ENCODE measurements at regions not wholly inside any gene's neighbourhood (a gene's known extent, or its start where the extent isn't known, plus 50 kb on each side); places are given as distances from the start of the nearest gene placed in this dataset.
A peak's percentile ranks its signal among the peaks of the same experiment; 100 is the strongest.
"Not testable (repeated sequence)": the region's sequence is repeated elsewhere in the genome, so short reads cannot be mapped to it uniquely, and the experiment has no call there.

DNA sequence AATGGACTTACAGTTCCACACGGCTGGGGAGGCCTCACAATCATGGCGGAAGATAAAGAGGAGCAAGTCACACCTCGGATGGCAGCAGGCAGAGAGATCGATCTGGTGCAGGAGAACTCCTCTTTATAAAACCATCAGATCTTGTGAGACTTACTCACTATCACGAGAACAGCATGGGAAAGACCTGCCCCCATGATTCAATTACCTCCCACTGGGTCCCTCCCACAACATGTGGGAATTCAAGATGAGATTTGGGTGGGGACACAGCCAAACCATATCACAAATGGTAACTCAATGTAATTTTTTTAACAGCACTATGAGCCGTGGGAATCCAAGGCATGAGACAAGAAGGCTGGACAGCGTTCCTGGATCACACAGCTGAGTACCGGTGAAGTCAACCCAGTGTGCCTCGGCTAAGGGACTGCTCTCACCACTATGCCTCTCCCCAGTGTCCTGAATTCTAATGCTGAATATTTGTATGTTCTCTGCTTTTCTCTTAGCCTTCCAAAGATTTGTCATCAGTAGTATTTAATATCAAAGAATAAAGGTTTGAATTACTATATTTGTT, 84.3 kb downstream of the IRS2 start:
- not testable (repeated sequence) for H3K27ac ChIP-seq; H3K9me3 ChIP-seq (ENCODE audit: low read depth, low read length); H3K4me3 ChIP-seq; H3K36me3 ChIP-seq (ENCODE audit: insufficient read depth, low read length); DNase-seq (ENCODE audit: low read depth, low spot score); H3K9ac ChIP-seq (ENCODE audit: insufficient read length)

DNA sequence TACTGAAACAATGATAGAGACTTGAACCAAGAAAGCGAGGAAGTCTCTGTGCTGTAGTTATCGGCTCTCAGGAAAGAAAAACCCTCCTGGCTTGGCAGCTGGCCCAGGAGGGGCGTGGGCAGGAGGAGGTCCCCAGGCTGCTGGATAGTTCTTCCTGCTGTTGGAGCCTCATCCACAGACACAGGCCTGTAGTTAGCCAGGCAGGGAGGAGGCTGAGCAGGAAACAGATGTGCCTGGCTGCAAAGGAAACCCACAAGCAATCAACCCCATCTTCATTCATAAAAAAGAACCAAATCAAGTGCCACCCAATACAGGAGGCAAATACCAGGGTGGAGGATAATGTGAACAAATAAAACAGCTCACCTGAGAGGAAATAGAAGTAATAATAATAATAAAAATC, 86.2 kb downstream of the IRS2 start:
- Histone ChIP-seq H3K9ac (ENCODE audit: insufficient read length) (no peak overlapping the region), H3K4me3 (peak overlapping the region; percentile 30), H3K9me3 (ENCODE audit: low read depth, low read length) (no peaks in the 10 kb centered on the region), H3K36me3 (ENCODE audit: insufficient read depth, low read length) (no peaks in the 10 kb centered on the region), H3K27ac (no peak overlapping the region)
- peak; percentile 47; the same call in 1 of the 2 replicates for TF ChIP-seq POLR2AphosphoS5 (IDR thresholded peaks at IDR 0.05; ENCODE audit: borderline replicate concordance, low read depth, low read length)
- peak; percentile 85 for TF ChIP-seq FOXP2 (optimal IDR thresholded peaks at IDR 0.05; ENCODE audit: control extremely low read depth, extremely low read length, insufficient read depth)
- TF ChIP-seq EZH2 (IDR thresholded peaks at IDR 0.05) = no peak
- DNase-seq (ENCODE audit: low read depth, low spot score) = peak; percentile 86

DNA sequence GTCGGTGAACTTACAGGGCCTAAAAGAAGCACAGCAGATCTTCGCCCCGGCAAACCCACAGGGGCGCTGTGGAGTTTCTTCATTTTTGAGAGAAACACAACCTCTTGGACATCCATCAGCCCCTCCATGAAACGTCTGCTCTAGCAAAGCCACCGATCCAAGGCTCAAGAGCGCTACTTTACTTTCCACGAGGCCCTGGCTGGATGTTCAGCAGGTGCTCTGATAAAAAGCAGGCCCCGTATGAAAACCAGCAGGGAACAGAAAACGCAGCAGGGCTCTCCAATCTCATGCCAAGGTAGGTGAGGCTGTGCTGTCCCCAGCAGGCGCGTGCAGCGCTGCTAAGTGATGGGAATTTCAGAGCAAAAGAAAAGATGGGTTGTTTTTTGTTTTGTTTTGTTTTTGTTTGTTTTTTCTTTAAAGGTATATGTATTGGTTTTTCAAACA, 86.7 kb downstream of the IRS2 start:
- no peaks in the 10 kb centered on the region for H3K36me3 ChIP-seq (ENCODE audit: insufficient read depth, low read length)
- TF ChIP-seq FOXP2 (optimal IDR thresholded peaks at IDR 0.05; ENCODE audit: control extremely low read depth, extremely low read length, insufficient read depth) (no peak), POLR2AphosphoS5 (IDR thresholded peaks at IDR 0.05; ENCODE audit: borderline replicate concordance, low read depth, low read length) (no peak), EZH2 (IDR thresholded peaks at IDR 0.05) (no peak)
- no peak overlapping the region for H3K9ac ChIP-seq (ENCODE audit: insufficient read length)
- peak overlapping the region; percentile 30 for H3K4me3 ChIP-seq
- no peak overlapping the region for H3K27ac ChIP-seq
- no peaks in the 10 kb centered on the region for H3K9me3 ChIP-seq (ENCODE audit: low read depth, low read length)
- DNase-seq (ENCODE audit: low read depth, low spot score) = no peak

DNA sequence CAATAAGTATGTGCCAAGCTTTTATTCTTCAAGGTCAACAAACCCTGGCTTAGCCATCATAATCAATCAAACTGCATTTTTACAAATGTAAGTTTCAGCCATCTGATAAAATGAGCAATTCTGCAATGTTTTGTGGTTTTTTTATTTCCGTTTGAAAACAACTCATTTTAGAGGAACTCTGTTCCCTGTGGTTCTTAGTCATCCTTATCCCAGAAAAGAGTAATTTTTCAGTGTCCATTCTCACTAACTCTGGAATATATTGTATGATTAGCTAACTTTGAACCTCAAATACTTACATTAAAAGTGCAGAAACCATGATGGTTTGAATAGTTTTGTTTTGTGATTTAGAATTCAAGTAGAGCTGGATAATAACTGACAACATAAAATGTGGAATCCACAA, 87.6 kb downstream of the IRS2 start:
- Histone ChIP-seq H3K4me3 (no peak overlapping the region), H3K27ac (0 out of 2 replicates have a peak overlapping the region, but pooled peaks have one; percentile 22), H3K36me3 (ENCODE audit: insufficient read depth, low read length) (no peaks in the 10 kb centered on the region), H3K9ac (ENCODE audit: insufficient read length) (no peak overlapping the region), H3K9me3 (ENCODE audit: low read depth, low read length) (no peaks in the 10 kb centered on the region)
- TF ChIP-seq POLR2AphosphoS5 (IDR thresholded peaks at IDR 0.05; ENCODE audit: borderline replicate concordance, low read depth, low read length) = no peak
- no peak for TF ChIP-seq EZH2 (IDR thresholded peaks at IDR 0.05)
- no peak for TF ChIP-seq FOXP2 (optimal IDR thresholded peaks at IDR 0.05; ENCODE audit: control extremely low read depth, extremely low read length, insufficient read depth)
- DNase-seq (ENCODE audit: low read depth, low spot score) = no peak

DNA sequence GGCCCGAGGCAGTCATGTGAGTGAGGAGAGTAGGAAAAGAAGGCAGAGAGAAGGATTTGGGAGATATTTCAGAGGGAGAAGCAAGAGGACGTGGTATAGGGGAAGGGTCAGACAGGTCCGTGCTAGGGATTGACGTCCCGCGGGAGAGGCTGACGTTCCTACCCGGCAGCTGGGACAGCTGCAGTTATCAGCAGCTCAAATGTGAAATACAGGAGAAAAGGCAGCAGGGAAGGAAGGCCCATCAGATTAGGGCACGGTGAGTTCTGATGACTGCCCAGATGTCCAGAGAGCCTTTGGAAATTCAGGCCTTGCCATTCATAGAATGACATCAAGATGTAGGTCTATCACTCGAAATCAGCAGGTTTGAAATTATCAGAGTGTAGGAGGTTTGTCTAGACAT, 88.4 kb downstream of the IRS2 start:
- no peaks in the 10 kb centered on the region for H3K36me3 ChIP-seq (ENCODE audit: insufficient read depth, low read length)
- no peak overlapping the region for H3K27ac ChIP-seq
- no peaks in the 10 kb centered on the region for H3K9me3 ChIP-seq (ENCODE audit: low read depth, low read length)
- H3K4me3 ChIP-seq = no peak overlapping the region
- H3K9ac ChIP-seq (ENCODE audit: insufficient read length) = no peak overlapping the region
- no peak for DNase-seq (ENCODE audit: low read depth, low spot score)
- TF ChIP-seq FOXP2 (optimal IDR thresholded peaks at IDR 0.05; ENCODE audit: control extremely low read depth, extremely low read length, insufficient read depth) (no peak), POLR2AphosphoS5 (IDR thresholded peaks at IDR 0.05; ENCODE audit: borderline replicate concordance, low read depth, low read length) (no peak), EZH2 (IDR thresholded peaks at IDR 0.05) (no peak)

DNA sequence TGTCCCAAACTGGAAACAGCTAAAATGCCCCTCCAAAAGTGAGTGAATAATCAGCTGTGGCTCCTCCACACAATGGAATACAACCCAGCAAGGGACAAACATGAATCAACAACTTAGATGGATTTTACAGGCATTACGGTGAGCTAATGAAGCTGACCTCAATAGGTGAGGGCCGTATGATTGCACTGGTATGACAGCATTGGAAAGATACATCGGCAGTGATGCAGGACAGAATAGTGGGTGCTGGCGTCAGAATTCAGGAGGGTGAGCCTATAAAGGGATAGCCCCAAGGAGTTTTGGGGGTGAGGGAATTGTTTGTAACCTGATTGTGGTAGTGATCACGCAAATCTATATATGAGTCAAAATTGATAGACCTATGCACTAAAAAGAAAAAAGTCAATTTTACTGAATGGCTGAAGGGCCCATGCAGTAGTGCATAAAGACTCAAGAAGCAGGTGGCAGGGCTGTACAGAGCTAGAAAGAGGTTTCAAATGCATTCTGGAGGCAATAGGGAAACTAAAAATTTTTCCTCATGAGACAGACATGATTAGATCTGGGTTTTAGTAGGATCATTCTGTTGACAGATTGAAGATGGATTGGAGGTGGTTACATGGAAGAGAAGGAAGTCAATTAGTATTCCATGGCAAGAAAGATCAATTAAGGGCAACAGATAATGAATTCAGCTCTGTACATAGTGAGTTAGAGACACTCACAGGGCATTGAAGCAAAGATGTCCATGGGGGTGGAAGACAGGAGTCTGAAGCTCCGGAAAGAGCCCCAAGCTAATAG, 90.8 kb downstream of the IRS2 start:
- TF ChIP-seq EZH2 (IDR thresholded peaks at IDR 0.05) (no peak), FOXP2 (optimal IDR thresholded peaks at IDR 0.05; ENCODE audit: control extremely low read depth, extremely low read length, insufficient read depth) (no peak), POLR2AphosphoS5 (IDR thresholded peaks at IDR 0.05; ENCODE audit: borderline replicate concordance, low read depth, low read length) (no peak)
- no peaks in the 10 kb centered on the region for H3K9me3 ChIP-seq (ENCODE audit: low read depth, low read length)

DNA sequence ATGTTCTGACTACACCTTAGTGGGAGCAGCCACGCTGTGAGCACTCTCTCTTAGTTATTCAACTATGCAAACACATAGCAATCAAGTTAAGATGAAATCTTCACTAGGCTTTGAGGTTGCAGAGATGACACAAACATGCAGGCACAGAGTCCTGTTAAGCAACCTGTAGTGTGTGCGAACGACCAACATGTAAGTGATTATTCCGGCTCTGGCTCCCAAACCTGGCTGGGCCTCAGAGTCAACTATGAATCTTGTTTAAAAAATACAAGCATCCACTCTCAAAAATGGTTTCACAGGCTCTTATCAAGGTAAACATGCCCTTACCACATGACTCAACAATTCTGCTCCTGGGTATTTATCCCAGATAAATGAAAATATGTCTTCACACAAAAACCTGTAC, 91.4 kb downstream of the IRS2 start:
- DNase-seq (ENCODE audit: low read depth, low spot score) = no peak
- H3K27ac ChIP-seq = no peak overlapping the region
- H3K9ac ChIP-seq (ENCODE audit: insufficient read length) = no peak overlapping the region
- TF ChIP-seq POLR2AphosphoS5 (IDR thresholded peaks at IDR 0.05; ENCODE audit: borderline replicate concordance, low read depth, low read length) = no peak
- no peak for TF ChIP-seq EZH2 (IDR thresholded peaks at IDR 0.05)
- TF ChIP-seq FOXP2 (optimal IDR thresholded peaks at IDR 0.05; ENCODE audit: control extremely low read depth, extremely low read length, insufficient read depth) = no peak
- no peaks in the 10 kb centered on the region for H3K36me3 ChIP-seq (ENCODE audit: insufficient read depth, low read length)
- H3K9me3 ChIP-seq (ENCODE audit: low read depth, low read length) = no peaks in the 10 kb centered on the region
- no peak overlapping the region for H3K4me3 ChIP-seq

More for the DNA sequence above, 90.8 kb downstream of the IRS2 start:
- no peak overlapping the region for H3K9ac ChIP-seq (ENCODE audit: insufficient read length)
- no peaks in the 10 kb centered on the region for H3K36me3 ChIP-seq (ENCODE audit: insufficient read depth, low read length)
- H3K27ac ChIP-seq = no peak overlapping the region
- no peak overlapping the region for H3K4me3 ChIP-seq
- no peak for DNase-seq (ENCODE audit: low read depth, low spot score)

DNA sequence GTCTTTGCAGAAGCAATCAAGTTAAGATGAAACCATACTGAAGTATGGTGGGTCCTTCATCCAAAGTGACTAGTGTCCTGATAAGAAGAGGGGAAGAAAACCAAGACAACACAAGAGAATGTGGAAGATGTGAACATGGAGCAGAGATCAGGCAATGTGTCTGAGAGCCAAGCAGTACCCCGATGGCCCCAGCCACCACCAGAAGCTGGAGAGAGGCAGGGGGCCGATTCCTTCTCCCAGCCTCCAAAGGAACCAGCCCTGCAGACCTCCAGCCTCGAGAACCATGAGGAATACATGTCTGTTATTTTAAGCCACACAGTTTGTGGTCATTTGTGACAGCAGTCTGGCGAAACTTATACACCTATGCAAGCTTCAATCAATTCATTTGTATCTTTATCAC, 93.2 kb downstream of the IRS2 start:
- Histone ChIP-seq H3K4me3 (no peak overlapping the region), H3K9ac (ENCODE audit: insufficient read length) (no peak overlapping the region), H3K36me3 (ENCODE audit: insufficient read depth, low read length) (no peaks in the 10 kb centered on the region), H3K9me3 (ENCODE audit: low read depth, low read length) (no peaks in the 10 kb centered on the region), H3K27ac (no peak overlapping the region)
- TF ChIP-seq POLR2AphosphoS5 (IDR thresholded peaks at IDR 0.05; ENCODE audit: borderline replicate concordance, low read depth, low read length) (no peak), EZH2 (IDR thresholded peaks at IDR 0.05) (no peak), FOXP2 (optimal IDR thresholded peaks at IDR 0.05; ENCODE audit: control extremely low read depth, extremely low read length, insufficient read depth) (no peak)
- no peak for DNase-seq (ENCODE audit: low read depth, low spot score)

Data from SK-N-MC (cell line).